Gastrocnemius medialis (tissue), 4 donors: ENCODE measurements at regions not wholly inside any gene's neighbourhood (a gene's known extent, or its start where the extent isn't known, plus 50 kb on each side); places are given as distances from the start of the nearest gene placed in this dataset.

Experiments used
- ATAC-seq, 2 donors: fragments of 150-250 bp; one replicate each; pipeline ENCODE4 v1.9.1; 2016
- DNase-seq, 2 donors: peaks; one replicate each; pipeline ENCODE4 v3.0.0-alpha.2; 2019
- H3K27ac ChIP-seq, 4 donors: fragments of 200-600 bp; sonication (generic); 1 replicate in 1 of 4; 2 replicates in 3 of 4; pipeline ENCODE4 v1.5.1; 2016 to 2018; ENCODE audit warnings: mild to moderate bottlenecking in 2 of 4, moderate library complexity in 1 of 4
- H3K27me3 ChIP-seq, 3 donors: fragments of 200-600 bp; sonication (generic) in 2 of 3; 1 replicate in 1 of 3; 2 replicates in 2 of 3; pipeline versions ENCODE4 v1.5.1 to v1.6.0; 2016 to 2019; ENCODE audit warnings: mild to moderate bottlenecking in 1 of 3, moderate library complexity in 1 of 3
- H3K36me3 ChIP-seq, 2 donors: fragments of 200-600 bp; sonication (generic) in 1 of 2; one replicate each; pipeline ENCODE4 v1.5.1; 2017 to 2018
- H3K4me1 ChIP-seq, 2 donors: fragments of 200-600 bp; sonication (generic) in 1 of 2; one replicate each; pipeline ENCODE4 v1.5.1; 2016 to 2017; ENCODE audit warnings: mild to moderate bottlenecking in 2 of 2
- H3K4me3 ChIP-seq, 4 donors: fragments of 200-600 bp; sonication (generic) in 3 of 4; 1 replicate in 1 of 4; 2 replicates in 3 of 4; pipeline ENCODE4 v1.5.1; 2016 to 2019; ENCODE audit warnings: mild to moderate bottlenecking in 2 of 4
- H3K9me3 ChIP-seq, 3 donors: fragments of 200-600 bp; sonication (generic) in 2 of 3; 1 replicate in 1 of 3; 2 replicates in 2 of 3; pipeline ENCODE4 v1.5.1; 2016 to 2019
- POLR2A ChIP-seq, 2 donors: fragments of 450-650 bp; IDR thresholded peaks; one replicate each; pipeline ENCODE4 v1.6.1; 2017; ENCODE audit warnings: antibody characterized with exemption in 2 of 2, mild to moderate bottlenecking in 2 of 2, moderate library complexity in 2 of 2
- in situ Hi-C, 4 donors: fragments of 200-750 bp; cut with MboI; loops; one replicate each; pipeline versions ENCODE4 v1.15.0 to v1.8.0; 2017; ENCODE audit warnings: low sequenced_read_pairs in 4 of 4
- intact Hi-C: fragments of 100-400 bp; cut with DNase I; formaldehyde crosslinking; loops from one replicate; pipeline ENCODE4 v1.15.1; 2023; ENCODE audit warnings: low total_unique reads
- TF ChIP-seq, protein P1 (sequence below), 5 experiments: fragments of 450-650 bp in 3 of 5; fragments of 200-600 bp in 2 of 5; sonication (generic) in 2 of 5; IDR thresholded peaks in 4 of 5; conservative IDR thresholded peaks in 1 of 5; 1 replicate in 4 of 5; 2 replicates in 1 of 5; pipeline ENCODE4 v1.5.1; 2016 to 2019; ENCODE audit warnings: antibody characterized with exemption in 5 of 5, mild to moderate bottlenecking in 3 of 5, moderate library complexity in 3 of 5

DNA sequence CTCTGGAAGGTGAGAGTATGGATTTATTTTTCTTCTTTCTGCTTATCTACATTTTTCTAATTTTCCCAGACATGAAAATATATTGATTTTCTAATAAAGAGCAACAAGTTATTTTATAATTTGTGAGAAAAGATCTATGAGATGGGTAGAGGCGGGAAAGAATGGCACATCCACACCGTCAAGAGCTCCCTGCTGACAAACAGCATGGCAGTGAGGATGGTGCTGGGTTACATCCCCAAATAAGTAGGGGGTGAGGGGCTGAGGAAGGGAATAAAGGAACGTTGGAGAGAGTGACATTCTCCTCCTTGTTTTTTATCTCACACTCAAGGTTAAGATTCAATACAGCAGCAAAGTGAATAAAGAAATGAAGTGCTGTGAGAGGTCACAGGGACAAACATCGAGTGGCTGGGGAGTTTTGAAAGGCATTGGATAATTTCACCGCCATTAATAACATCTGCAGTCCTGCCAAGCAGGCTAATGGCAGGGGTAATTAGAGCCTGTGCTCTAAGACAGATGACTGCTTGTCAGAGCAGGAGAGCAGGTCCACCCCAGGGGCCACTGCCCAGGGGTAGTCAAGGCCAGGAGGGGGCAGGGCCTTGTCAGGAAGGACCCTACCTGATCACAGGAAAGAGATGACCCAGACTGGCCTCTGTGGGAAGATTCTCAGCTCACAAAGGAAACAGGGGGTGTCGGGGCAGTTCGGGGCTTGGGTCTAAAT, 323.8 kb downstream of the FBXW7 start:
- Histone ChIP-seq H3K4me3 (no peak overlapping the region), H3K4me1 (no peaks in the 10 kb centered on the region), H3K27me3 (no peaks in the 10 kb centered on the region), H3K36me3 (no peaks in the 10 kb centered on the region), H3K9me3 (no peaks in the 10 kb centered on the region), H3K27ac (no peak overlapping the region)
- DNase-seq (no peak), ATAC-seq (no peak)
- no peak for TF ChIP-seq POLR2A (IDR thresholded peaks at IDR 0.05)
- TF ChIP-seq, protein P1, sequence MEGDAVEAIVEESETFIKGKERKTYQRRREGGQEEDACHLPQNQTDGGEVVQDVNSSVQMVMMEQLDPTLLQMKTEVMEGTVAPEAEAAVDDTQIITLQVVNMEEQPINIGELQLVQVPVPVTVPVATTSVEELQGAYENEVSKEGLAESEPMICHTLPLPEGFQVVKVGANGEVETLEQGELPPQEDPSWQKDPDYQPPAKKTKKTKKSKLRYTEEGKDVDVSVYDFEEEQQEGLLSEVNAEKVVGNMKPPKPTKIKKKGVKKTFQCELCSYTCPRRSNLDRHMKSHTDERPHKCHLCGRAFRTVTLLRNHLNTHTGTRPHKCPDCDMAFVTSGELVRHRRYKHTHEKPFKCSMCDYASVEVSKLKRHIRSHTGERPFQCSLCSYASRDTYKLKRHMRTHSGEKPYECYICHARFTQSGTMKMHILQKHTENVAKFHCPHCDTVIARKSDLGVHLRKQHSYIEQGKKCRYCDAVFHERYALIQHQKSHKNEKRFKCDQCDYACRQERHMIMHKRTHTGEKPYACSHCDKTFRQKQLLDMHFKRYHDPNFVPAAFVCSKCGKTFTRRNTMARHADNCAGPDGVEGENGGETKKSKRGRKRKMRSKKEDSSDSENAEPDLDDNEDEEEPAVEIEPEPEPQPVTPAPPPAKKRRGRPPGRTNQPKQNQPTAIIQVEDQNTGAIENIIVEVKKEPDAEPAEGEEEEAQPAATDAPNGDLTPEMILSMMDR (IDR thresholded peaks at IDR 0.05 in 4 of 5, conservative IDR thresholded peaks at IDR 0.05 in 1 of 5): no peak
- in situ Hi-C loops: no loop called here
- intact Hi-C loops: no loop called here

DNA sequence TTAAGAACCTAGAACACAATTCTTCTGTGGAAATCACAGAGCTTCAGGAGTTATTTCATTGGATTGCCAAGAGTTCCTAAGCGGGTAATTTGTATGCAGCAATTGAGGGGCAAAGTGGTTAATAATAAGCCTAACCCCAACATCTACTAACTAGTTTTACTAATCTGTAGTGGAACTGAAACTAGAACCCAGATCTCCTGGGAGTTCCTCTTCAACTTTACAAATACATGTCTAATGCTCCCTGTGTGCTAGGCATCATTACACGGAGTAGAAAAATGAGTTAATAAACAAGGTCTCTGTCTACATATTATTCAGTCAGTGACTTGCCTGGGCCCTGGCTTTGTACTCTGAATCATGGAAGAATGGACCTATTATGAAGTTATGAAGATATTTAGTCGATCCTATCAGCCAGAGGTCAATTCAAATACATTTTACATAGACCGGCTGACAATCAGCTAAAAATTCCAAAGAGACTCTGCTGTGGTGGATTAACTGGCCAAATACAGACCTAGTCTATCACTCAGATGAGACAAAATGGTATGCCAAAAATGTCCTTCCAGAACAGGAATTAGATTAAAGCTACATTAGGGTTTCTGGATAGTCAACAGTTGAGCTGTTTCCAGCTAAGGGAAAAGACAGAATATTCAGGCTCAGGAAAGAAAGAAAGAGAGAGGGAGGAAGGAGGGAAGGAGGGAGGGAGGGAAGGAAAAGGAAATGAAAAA, 326.0 kb downstream of the FBXW7 start:
- no peak for TF ChIP-seq POLR2A (IDR thresholded peaks at IDR 0.05)
- TF ChIP-seq, protein P1 (IDR thresholded peaks at IDR 0.05 in 4 of 5, conservative IDR thresholded peaks at IDR 0.05 in 1 of 5): no peak
- no peak for DNase-seq

DNA sequence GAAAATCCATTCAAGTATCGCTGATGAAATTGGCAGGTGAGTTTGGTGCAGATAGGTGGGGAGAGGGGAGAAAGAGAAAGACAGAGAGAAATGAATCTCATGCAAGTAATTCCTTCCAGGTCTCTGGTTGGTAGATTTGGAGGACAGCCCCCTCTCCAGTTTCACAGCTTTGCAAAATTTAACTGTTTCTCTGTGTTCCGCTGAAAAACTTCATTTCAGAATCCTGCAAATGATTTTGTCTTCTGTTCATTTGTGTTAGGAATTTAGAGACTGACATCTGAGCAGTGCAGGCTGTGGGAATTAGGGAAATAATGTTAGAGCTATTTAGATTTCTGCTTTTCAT, 328.5 kb downstream of the FBXW7 start:
- Histone ChIP-seq H3K4me1 (no peaks in the 10 kb centered on the region), H3K27me3 (no peaks in the 10 kb centered on the region), H3K36me3 (no peaks in the 10 kb centered on the region), H3K27ac (no peak overlapping the region), H3K9me3 (no peaks in the 10 kb centered on the region), H3K4me3 (no peak overlapping the region)
- ATAC-seq (no peak), DNase-seq (no peak)
- in situ Hi-C loops: no loop called here
- intact Hi-C loops: no loop called here
- TF ChIP-seq POLR2A (IDR thresholded peaks at IDR 0.05): no peak
- TF ChIP-seq, protein P1 (IDR thresholded peaks at IDR 0.05 in 4 of 5, conservative IDR thresholded peaks at IDR 0.05 in 1 of 5): no peak

More for the DNA sequence above, 326.0 kb downstream of the FBXW7 start:
- Histone ChIP-seq H3K9me3 (no peaks in the 10 kb centered on the region), H3K36me3 (no peaks in the 10 kb centered on the region), H3K4me3 (no peak overlapping the region), H3K4me1 (no peaks in the 10 kb centered on the region), H3K27ac (no peak overlapping the region), H3K27me3 (no peaks in the 10 kb centered on the region)
- in situ Hi-C loops: no loop called here
- ATAC-seq: no peak
- intact Hi-C loops: no loop called here

DNA sequence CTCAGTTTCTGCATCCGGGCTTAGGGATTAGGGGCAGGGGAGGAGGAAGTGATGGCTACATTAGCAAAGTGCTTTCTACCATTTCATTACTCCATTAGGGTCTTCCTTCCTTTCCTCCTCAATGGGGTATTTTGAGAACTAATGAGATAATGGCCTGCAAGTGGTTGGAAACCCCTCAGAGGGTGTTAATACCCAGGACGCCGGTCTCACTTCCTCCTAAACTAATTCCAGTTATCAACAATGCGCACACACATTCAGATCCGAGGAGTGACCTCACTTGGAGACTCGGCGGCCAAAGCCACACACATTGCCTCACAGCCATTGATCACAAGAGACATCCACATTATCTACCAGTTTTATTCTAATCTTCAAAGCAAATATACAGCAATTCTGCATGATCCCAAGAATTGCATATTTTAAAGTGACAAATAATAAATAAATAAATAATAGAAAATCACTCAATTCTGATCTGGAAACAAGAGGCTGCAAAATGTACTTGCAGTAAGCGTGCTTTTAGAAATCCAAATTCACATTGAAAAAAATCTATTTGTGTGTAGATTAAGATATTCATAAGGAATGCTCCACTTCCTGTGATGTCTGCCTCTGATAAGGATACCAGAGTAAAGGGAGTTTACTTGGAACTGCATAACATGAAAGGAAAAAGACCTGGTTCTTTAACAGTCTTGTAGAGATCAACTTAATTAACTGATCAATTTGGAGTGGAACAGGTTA, 329.1 kb downstream of the FBXW7 start:
- intact Hi-C loops: no loop called here
- TF ChIP-seq, protein P1 (IDR thresholded peaks at IDR 0.05 in 4 of 5, conservative IDR thresholded peaks at IDR 0.05 in 1 of 5): no peak
- TF ChIP-seq POLR2A (IDR thresholded peaks at IDR 0.05): no peak
- no peaks in the 10 kb centered on the region for H3K27me3 ChIP-seq
- no peak overlapping the region for H3K4me3 ChIP-seq
- ATAC-seq (no peak), DNase-seq (no peak)
- in situ Hi-C loops: no loop called here
- no peaks in the 10 kb centered on the region for H3K4me1 ChIP-seq
- H3K27ac ChIP-seq: no peak overlapping the region
- no peaks in the 10 kb centered on the region for H3K36me3 ChIP-seq
- no peaks in the 10 kb centered on the region for H3K9me3 ChIP-seq
